Hepatocyte (in vitro differentiated cells): ENCODE measurements at regions not wholly inside any gene's neighbourhood (a gene's known extent, or its start where the extent isn't known, plus 50 kb on each side); places are given as distances from the start of the nearest gene placed in this dataset.
"Not testable (repeated sequence)": the region's sequence is repeated elsewhere in the genome, so short reads cannot be mapped to it uniquely, and the experiment has no call there.

Experiments
- DNase-seq: peaks from one replicate; pipeline ENCODE4 v3.0.0-alpha.2; 2016; ENCODE audit warnings: low spot score
- H2AFZ ChIP-seq: fragments of 200-600 bp; sonication (generic); 2 replicates; pipeline ENCODE4 v1.6.0; 2016; ENCODE audit warnings: antibody characterized with exemption, mild to moderate bottlenecking
- H3K27ac ChIP-seq: fragments of 200-600 bp; sonication (generic); 2 replicates; pipeline ENCODE4 v1.5.1; 2016; ENCODE audit warnings: mild to moderate bottlenecking
- H3K27me3 ChIP-seq: fragments of 200-600 bp; sonication (generic); 2 replicates; pipeline ENCODE4 v1.6.1; 2016
- H3K36me3 ChIP-seq: fragments of 200-600 bp; sonication (generic); replicated peaks from 2 replicates; pipeline ENCODE4 v1.5.1; 2016; ENCODE audit warnings: low read depth; ENCODE audit not compliant: insufficient read depth
- H3K4me1 ChIP-seq: fragments of 200-600 bp; sonication (generic); 2 replicates; pipeline ENCODE4 v1.5.1; 2016; ENCODE audit warnings: mild to moderate bottlenecking, moderate library complexity; ENCODE audit not compliant: insufficient read depth
- H3K4me2 ChIP-seq: fragments of 200-600 bp; sonication (generic); 2 replicates; pipeline ENCODE4 v1.6.0; 2016
- H3K4me3 ChIP-seq: fragments of 200-600 bp; sonication (generic); 2 replicates; pipeline ENCODE4 v1.5.1; 2016; ENCODE audit warnings: mild to moderate bottlenecking
- H3K79me2 ChIP-seq: fragments of 200-600 bp; sonication (generic); 2 replicates; pipeline ENCODE4 v1.6.0; 2017; ENCODE audit warnings: mild to moderate bottlenecking
- H3K9me2 ChIP-seq: fragments of 200-600 bp; sonication (generic); replicated peaks from 2 replicates; pipeline ENCODE4 v1.6.0; 2017; ENCODE audit warnings: mild to moderate bottlenecking; ENCODE audit not compliant: insufficient read depth
- H3K9me3 ChIP-seq: fragments of 200-600 bp; sonication (generic); 2 replicates; pipeline ENCODE4 v1.5.1; 2016; ENCODE audit warnings: low read depth, mild to moderate bottlenecking
- H4K20me1 ChIP-seq: fragments of 200-600 bp; sonication (generic); 2 replicates; pipeline ENCODE4 v1.6.0; 2016; ENCODE audit warnings: mild to moderate bottlenecking; ENCODE audit not compliant: insufficient read depth, poor library complexity, severe bottlenecking
- EZH2 ChIP-seq: fragments of 200-600 bp; sonication (generic); IDR thresholded peaks from 2 replicates; pipeline ENCODE4 v1.6.1; 2016; ENCODE audit warnings: antibody characterized with exemption, mild to moderate bottlenecking, borderline replicate concordance
- EZH2phosphoT487 ChIP-seq: fragments of 200-600 bp; sonication (generic); IDR thresholded peaks from one replicate; pipeline ENCODE4 v1.6.1; 2018; ENCODE audit warnings: antibody characterized with exemption, mild to moderate bottlenecking, low read depth, moderate library complexity; ENCODE audit not compliant: unreplicated experiment, severe bottlenecking
- WGBS: methylation state at CpG from one replicate; pipeline ENCODE4 v1.1.6; 2016; ENCODE audit warnings: low lambda C conversion rate; ENCODE audit errors: missing lambda C conversion rate; 5-methylcytosine and 5-hydroxymethylcytosine counted together
- TF ChIP-seq, protein P1 (sequence below): fragments of 200-600 bp; sonication (generic); IDR thresholded peaks from 2 replicates; pipeline ENCODE4 v1.5.1; 2016; ENCODE audit warnings: antibody characterized with exemption, mild to moderate bottlenecking; ENCODE audit not compliant: poor library complexity

DNA sequence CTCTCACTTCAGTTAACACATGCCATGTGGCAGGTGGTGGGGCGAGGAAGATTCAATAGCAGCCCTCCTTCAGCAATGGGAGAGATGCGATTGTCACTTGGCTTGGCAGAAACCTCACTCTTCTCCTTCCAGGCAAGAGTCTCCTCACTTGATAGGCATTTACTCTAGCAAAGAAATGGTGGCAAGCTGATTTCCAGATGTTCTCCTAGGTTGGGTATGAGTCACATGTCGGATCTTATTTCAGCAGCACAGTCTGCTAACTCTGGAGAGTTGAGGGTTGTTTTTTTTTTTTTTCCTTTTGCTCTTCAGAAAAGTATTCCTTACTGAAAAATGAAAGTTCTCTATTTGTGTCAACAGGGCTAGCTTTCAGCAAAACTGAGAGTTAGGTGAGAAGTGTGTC is 119.5 kb upstream of the CHRDL1 start:
- peak; percentile 19 for DNase-seq

DNA sequence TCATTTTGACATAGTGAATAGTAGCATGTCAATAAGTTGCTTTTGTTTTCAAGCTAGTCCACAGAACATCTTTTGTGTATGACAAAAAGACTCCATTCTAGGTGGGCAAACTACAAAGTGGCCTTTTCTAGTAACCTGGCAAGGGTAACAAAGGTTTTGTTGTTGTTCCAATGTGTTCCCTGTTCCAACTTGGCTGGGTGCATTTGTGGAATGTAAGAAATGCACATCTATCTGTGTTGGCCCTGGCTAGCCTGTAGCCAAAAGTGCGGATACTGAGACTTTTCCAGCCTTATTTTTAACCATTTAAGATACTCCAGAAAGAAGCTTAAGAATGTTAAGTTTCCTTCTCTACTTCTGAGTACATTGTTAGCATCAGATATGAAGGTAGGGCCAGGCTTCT is 118.7 kb upstream of the CHRDL1 start:
- Histone ChIP-seq H3K4me2 (no peak overlapping the region), H3K4me3 (no peak overlapping the region), H2AFZ (no peak overlapping the region), H3K36me3 (no peaks in the 10 kb centered on the region), H3K4me1 (no peaks in the 10 kb centered on the region), H3K27me3 (no peaks in the 10 kb centered on the region), H3K79me2 (no peaks in the 10 kb centered on the region), H4K20me1 (no peaks in the 10 kb centered on the region), H3K27ac (no peak overlapping the region), H3K9me3 (no peaks in the 10 kb centered on the region), H3K9me2 (no peaks in the 10 kb centered on the region)
- WGBS = 56% methylated on average over 1 of the region's 1 CpG
- DNase-seq = no peak
- TF ChIP-seq EZH2 (no peak), EZH2phosphoT487 (no peak)
- TF ChIP-seq, protein P1, sequence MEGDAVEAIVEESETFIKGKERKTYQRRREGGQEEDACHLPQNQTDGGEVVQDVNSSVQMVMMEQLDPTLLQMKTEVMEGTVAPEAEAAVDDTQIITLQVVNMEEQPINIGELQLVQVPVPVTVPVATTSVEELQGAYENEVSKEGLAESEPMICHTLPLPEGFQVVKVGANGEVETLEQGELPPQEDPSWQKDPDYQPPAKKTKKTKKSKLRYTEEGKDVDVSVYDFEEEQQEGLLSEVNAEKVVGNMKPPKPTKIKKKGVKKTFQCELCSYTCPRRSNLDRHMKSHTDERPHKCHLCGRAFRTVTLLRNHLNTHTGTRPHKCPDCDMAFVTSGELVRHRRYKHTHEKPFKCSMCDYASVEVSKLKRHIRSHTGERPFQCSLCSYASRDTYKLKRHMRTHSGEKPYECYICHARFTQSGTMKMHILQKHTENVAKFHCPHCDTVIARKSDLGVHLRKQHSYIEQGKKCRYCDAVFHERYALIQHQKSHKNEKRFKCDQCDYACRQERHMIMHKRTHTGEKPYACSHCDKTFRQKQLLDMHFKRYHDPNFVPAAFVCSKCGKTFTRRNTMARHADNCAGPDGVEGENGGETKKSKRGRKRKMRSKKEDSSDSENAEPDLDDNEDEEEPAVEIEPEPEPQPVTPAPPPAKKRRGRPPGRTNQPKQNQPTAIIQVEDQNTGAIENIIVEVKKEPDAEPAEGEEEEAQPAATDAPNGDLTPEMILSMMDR = no peak

More for the DNA sequence above, 119.5 kb upstream of the CHRDL1 start:
- Histone ChIP-seq H3K4me2 (no peak overlapping the region), H2AFZ (no peak overlapping the region), H3K27ac (no peak overlapping the region), H3K36me3 (no peaks in the 10 kb centered on the region), H3K4me3 (no peak overlapping the region), H3K9me3 (no peaks in the 10 kb centered on the region), H3K79me2 (no peaks in the 10 kb centered on the region), H3K27me3 (no peaks in the 10 kb centered on the region), H3K4me1 (no peaks in the 10 kb centered on the region), H4K20me1 (no peaks in the 10 kb centered on the region), H3K9me2 (no peaks in the 10 kb centered on the region)
- 60% methylated on average over 3 of the region's 3 CpGs for WGBS
- TF ChIP-seq EZH2 (no peak), EZH2phosphoT487 (no peak)
- TF ChIP-seq, protein P1 = no peak

DNA sequence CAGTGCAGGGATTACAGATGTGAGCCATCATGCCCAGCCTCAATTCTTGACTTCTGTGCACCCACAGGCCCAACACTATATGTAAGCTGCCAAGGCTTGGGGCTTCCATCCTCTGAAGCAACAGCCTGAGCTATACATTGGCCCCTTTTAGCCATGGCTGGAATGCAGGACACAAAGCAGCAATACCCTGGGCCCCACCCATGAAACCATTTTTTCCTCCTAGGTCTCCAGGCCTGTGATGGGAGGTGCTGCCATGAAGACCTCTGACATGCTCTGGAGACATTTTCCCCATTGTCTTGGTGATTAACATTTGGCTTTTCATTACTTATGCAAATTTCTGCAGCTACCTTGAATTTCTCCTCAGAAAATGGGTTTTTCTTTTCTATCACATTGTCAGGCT is 109.1 kb upstream of the CHRDL1 start:
- H3K36me3 ChIP-seq, H3K4me2 ChIP-seq, H3K27me3 ChIP-seq, H4K20me1 ChIP-seq, H3K79me2 ChIP-seq, H3K4me3 ChIP-seq, H3K9me2 ChIP-seq, H3K9me3 ChIP-seq, H3K27ac ChIP-seq, DNase-seq, H2AFZ ChIP-seq, H3K4me1 ChIP-seq: not testable (repeated sequence)

DNA sequence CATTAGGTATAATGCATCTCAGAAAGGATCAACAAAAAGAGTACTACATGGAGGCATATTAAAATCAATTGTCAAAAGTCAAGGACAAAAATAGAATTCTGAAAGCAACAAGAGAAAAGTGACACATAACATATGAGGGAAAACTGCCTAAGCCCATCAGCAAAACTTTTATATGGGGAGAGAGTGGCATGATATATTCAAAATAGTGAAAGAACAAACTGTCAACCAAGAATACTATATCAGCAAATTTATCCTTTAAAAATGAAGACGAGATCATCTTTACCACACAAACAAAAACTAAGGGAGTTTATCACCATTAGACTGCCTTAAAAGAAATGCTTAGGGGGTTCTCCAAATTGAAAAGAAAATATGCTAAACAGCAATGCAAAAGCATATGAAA is 86.4 kb upstream of the CHRDL1 start:
- Histone ChIP-seq H3K4me1 (no peaks in the 10 kb centered on the region), H3K4me2 (no peak overlapping the region), H3K36me3 (no peaks in the 10 kb centered on the region), H3K79me2 (no peaks in the 10 kb centered on the region), H3K9me3 (no peaks in the 10 kb centered on the region), H4K20me1 (no peaks in the 10 kb centered on the region), H3K27ac (no peak overlapping the region), H2AFZ (no peak overlapping the region), H3K27me3 (no peaks in the 10 kb centered on the region), H3K9me2 (no peaks in the 10 kb centered on the region), H3K4me3 (no peak overlapping the region)
- TF ChIP-seq EZH2phosphoT487 (no peak), EZH2 (no peak)
- TF ChIP-seq, protein P1 = no peak
- DNase-seq = no peak
- WGBS = 53% methylated on average over 1 of the region's 1 CpG
